ENCODE measurements at regions not wholly inside any gene's neighbourhood (a gene's known extent, or its start where the extent isn't known, plus 50 kb on each side); places are given as distances from the start of the nearest gene placed in this dataset.

DNA sequence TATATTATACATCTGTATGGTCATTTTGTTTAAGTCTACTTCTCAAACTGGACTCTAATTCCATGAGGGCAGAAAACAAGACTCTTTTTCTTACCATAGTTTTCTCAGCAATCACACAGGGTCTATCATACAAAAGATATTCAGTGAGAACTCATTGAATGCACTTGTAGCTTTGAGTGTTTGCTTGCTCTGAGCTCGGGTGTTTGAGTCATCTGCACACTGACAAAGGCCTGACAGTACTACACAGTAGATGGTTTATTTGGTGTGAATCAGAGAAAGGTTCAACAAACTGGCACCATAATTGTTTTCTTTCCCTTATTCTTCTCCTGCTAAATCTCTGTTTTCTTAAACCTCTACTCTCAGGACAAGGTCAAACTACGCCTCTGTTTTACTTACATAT is 586.4 kb downstream of the LMO7 start:
- TF ChIP-seq JUND (IDR thresholded peaks at IDR 0.05) = no peak
- TF ChIP-seq, protein P1, sequence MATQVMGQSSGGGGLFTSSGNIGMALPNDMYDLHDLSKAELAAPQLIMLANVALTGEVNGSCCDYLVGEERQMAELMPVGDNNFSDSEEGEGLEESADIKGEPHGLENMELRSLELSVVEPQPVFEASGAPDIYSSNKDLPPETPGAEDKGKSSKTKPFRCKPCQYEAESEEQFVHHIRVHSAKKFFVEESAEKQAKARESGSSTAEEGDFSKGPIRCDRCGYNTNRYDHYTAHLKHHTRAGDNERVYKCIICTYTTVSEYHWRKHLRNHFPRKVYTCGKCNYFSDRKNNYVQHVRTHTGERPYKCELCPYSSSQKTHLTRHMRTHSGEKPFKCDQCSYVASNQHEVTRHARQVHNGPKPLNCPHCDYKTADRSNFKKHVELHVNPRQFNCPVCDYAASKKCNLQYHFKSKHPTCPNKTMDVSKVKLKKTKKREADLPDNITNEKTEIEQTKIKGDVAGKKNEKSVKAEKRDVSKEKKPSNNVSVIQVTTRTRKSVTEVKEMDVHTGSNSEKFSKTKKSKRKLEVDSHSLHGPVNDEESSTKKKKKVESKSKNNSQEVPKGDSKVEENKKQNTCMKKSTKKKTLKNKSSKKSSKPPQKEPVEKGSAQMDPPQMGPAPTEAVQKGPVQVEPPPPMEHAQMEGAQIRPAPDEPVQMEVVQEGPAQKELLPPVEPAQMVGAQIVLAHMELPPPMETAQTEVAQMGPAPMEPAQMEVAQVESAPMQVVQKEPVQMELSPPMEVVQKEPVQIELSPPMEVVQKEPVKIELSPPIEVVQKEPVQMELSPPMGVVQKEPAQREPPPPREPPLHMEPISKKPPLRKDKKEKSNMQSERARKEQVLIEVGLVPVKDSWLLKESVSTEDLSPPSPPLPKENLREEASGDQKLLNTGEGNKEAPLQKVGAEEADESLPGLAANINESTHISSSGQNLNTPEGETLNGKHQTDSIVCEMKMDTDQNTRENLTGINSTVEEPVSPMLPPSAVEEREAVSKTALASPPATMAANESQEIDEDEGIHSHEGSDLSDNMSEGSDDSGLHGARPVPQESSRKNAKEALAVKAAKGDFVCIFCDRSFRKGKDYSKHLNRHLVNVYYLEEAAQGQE (IDR thresholded peaks at IDR 0.05) = no peak
- no peak for TF ChIP-seq RAD21 (IDR thresholded peaks at IDR 0.05)
- TF ChIP-seq, protein P2, sequence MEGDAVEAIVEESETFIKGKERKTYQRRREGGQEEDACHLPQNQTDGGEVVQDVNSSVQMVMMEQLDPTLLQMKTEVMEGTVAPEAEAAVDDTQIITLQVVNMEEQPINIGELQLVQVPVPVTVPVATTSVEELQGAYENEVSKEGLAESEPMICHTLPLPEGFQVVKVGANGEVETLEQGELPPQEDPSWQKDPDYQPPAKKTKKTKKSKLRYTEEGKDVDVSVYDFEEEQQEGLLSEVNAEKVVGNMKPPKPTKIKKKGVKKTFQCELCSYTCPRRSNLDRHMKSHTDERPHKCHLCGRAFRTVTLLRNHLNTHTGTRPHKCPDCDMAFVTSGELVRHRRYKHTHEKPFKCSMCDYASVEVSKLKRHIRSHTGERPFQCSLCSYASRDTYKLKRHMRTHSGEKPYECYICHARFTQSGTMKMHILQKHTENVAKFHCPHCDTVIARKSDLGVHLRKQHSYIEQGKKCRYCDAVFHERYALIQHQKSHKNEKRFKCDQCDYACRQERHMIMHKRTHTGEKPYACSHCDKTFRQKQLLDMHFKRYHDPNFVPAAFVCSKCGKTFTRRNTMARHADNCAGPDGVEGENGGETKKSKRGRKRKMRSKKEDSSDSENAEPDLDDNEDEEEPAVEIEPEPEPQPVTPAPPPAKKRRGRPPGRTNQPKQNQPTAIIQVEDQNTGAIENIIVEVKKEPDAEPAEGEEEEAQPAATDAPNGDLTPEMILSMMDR (IDR thresholded peaks at IDR 0.05; ENCODE audit: low read depth, low read length, missing input control) = no peak
- no peak for TF ChIP-seq TAF1 (conservative IDR thresholded peaks at IDR 0.05)

Measured in liver (tissue), 3 donors.